WTC11 (cell line): ENCODE measurements at regions not wholly inside any gene's neighbourhood (a gene's known extent, or its start where the extent isn't known, plus 50 kb on each side); places are given as distances from the start of the nearest gene placed in this dataset.

Source experiments
- ATAC-seq: fragments of 200-7000 bp; cut with Tn5 transposase; 2 replicates; pipeline ENCODE4 v1.10.0; 2021; ENCODE audit warnings: mild to moderate bottlenecking, moderate library complexity
- CTCF ChIA-PET: fragments of 300-600 bp; sonication (Branson Sonifier 250); formaldehyde crosslinking; loops from one replicate; lab custom pipeline; 2021; ENCODE audit warnings: antibody characterized with exemption; lab: Charles Lee
- POLR2A ChIA-PET: fragments of 350-600 bp; sonication (Branson Sonifier 250); formaldehyde crosslinking; loops from one replicate; lab custom pipeline; 2021; ENCODE audit warnings: antibody characterized with exemption; lab: Charles Lee
- DNase-seq: peaks from one replicate; pipeline ENCODE4 v3.0.0; 2021; ENCODE audit warnings: low spot score
- H3K27ac Mint-ChIP-seq: 2 replicates; pipeline ENCODE4 v1.8.0; 2021; ENCODE audit warnings: mixed read lengths
- H3K27me3 Mint-ChIP-seq: 2 replicates; pipeline ENCODE4 v1.8.0; 2021; ENCODE audit warnings: low read depth, mild to moderate bottlenecking, moderate library complexity, mixed read lengths
- H3K36me3 Mint-ChIP-seq: 2 replicates; pipeline ENCODE4 v1.8.0; 2021; ENCODE audit warnings: mixed read lengths
- H3K4me1 Mint-ChIP-seq: 2 replicates; pipeline ENCODE4 v1.8.0; 2022; ENCODE audit warnings: mixed read lengths
- H3K4me3 Mint-ChIP-seq: 2 replicates; pipeline ENCODE4 v1.8.0; 2021; ENCODE audit warnings: mild to moderate bottlenecking, moderate library complexity, mixed read lengths
- H3K9me3 Mint-ChIP-seq: 2 replicates; pipeline ENCODE4 v1.8.0; 2021; ENCODE audit warnings: mixed read lengths
- ARID4B ChIP-seq: sonication (generic); formaldehyde crosslinking; IDR thresholded peaks from 2 replicates; pipeline ENCODE4 v1.8.0; 2023; ENCODE audit warnings: missing genetic modification reagents, mild to moderate bottlenecking, borderline replicate concordance
- E2F5 ChIP-seq: sonication (generic); formaldehyde crosslinking; IDR thresholded peaks from 2 replicates; pipeline ENCODE4 v1.8.1; 2022; ENCODE audit warnings: mild to moderate bottlenecking, moderate library complexity, missing genetic modification reagents
- ELF4 ChIP-seq: sonication (generic); formaldehyde crosslinking; IDR thresholded peaks from 2 replicates; pipeline ENCODE4 v1.8.1; 2022; ENCODE audit warnings: low read depth, mild to moderate bottlenecking, moderate library complexity, missing genetic modification reagents
- GRHL2 ChIP-seq: fragments of 250-450 bp; sonication (Bioruptor Pico); IDR thresholded peaks from 2 replicates; pipeline ENCODE4 v1.8.0; 2022; ENCODE audit warnings: mild to moderate bottlenecking, moderate library complexity; ENCODE audit not compliant: insufficient replicate concordance, severe bottlenecking
- GTF2I ChIP-seq: fragments of 250-450 bp; sonication (Bioruptor Pico); conservative IDR thresholded peaks from 2 replicates; pipeline ENCODE4 v1.4.0; 2021; ENCODE audit warnings: mild to moderate bottlenecking
- HMGA2 ChIP-seq: fragments of 250-450 bp; sonication (Bioruptor Pico); IDR thresholded peaks from 2 replicates; pipeline ENCODE4 v1.4.0; 2021; ENCODE audit warnings: mild to moderate bottlenecking, moderate library complexity
- NFYB ChIP-seq: sonication (generic); formaldehyde crosslinking; conservative IDR thresholded peaks from 2 replicates; pipeline ENCODE4 v1.8.0; 2022; ENCODE audit warnings: low read depth, missing genetic modification reagents
- NR2C2 ChIP-seq: sonication (generic); formaldehyde crosslinking; IDR thresholded peaks from 2 replicates; pipeline ENCODE4 v1.8.0; 2022; ENCODE audit warnings: mild to moderate bottlenecking, missing genetic modification reagents
- NR3C1 ChIP-seq: sonication (generic); formaldehyde crosslinking; conservative IDR thresholded peaks from 2 replicates; pipeline ENCODE4 v1.8.1; 2023; ENCODE audit warnings: low read depth, mild to moderate bottlenecking, missing genetic modification reagents
- ZNF396 ChIP-seq: fragments of 250-450 bp; sonication (Bioruptor Pico); IDR thresholded peaks from 2 replicates; pipeline ENCODE4 v1.8.0; 2021; ENCODE audit warnings: mild to moderate bottlenecking, moderate library complexity, borderline replicate concordance
- ZNF425 ChIP-seq: fragments of 250-450 bp; sonication (Bioruptor Pico); conservative IDR thresholded peaks from 2 replicates; pipeline ENCODE4 v1.9.0; 2021; ENCODE audit warnings: mild to moderate bottlenecking
- ZSCAN18 ChIP-seq: fragments of 250-450 bp; sonication (Bioruptor Pico); IDR thresholded peaks from 2 replicates; pipeline ENCODE4 v2.1.2; 2022; ENCODE audit warnings: mild to moderate bottlenecking, moderate library complexity
- TF ChIP-seq, protein P1 (sequence below): sonication (generic); formaldehyde crosslinking; IDR thresholded peaks from 2 replicates; pipeline ENCODE4 v1.8.1; 2023; ENCODE audit warnings: mild to moderate bottlenecking, missing genetic modification reagents, borderline replicate concordance
- TF ChIP-seq, protein P2 (sequence below): fragments of 200-600 bp; IDR thresholded peaks from 2 replicates; pipeline ENCODE4 v1.8.0; 2022; ENCODE audit warnings: antibody characterized with exemption
- TF ChIP-seq, protein P3 (sequence below): sonication (generic); formaldehyde crosslinking; conservative IDR thresholded peaks from 2 replicates; pipeline ENCODE4 v1.8.1; 2022; ENCODE audit warnings: mild to moderate bottlenecking, missing genetic modification reagents

DNA sequence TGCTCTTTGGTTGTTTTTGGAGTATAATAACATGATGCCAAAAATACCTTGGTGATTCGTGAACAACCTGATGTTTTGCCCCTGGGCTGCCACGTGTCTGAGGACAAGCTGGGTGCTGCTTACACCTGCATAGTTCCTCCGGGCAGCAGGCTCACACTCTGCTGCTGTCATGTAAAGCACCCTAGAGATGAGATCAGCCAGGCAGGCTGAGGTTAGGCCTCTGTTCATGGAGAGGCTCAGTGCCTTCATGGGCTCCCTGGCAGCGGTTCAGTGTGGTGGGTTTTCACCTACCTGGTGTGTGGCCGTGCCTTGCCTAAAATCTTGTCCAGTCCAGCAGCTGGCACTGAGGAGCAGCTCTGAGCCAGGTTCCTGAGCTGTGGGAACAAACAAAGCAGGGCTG is 60.1 kb upstream of the TAGAP start (continued):
- TF ChIP-seq, protein P1, sequence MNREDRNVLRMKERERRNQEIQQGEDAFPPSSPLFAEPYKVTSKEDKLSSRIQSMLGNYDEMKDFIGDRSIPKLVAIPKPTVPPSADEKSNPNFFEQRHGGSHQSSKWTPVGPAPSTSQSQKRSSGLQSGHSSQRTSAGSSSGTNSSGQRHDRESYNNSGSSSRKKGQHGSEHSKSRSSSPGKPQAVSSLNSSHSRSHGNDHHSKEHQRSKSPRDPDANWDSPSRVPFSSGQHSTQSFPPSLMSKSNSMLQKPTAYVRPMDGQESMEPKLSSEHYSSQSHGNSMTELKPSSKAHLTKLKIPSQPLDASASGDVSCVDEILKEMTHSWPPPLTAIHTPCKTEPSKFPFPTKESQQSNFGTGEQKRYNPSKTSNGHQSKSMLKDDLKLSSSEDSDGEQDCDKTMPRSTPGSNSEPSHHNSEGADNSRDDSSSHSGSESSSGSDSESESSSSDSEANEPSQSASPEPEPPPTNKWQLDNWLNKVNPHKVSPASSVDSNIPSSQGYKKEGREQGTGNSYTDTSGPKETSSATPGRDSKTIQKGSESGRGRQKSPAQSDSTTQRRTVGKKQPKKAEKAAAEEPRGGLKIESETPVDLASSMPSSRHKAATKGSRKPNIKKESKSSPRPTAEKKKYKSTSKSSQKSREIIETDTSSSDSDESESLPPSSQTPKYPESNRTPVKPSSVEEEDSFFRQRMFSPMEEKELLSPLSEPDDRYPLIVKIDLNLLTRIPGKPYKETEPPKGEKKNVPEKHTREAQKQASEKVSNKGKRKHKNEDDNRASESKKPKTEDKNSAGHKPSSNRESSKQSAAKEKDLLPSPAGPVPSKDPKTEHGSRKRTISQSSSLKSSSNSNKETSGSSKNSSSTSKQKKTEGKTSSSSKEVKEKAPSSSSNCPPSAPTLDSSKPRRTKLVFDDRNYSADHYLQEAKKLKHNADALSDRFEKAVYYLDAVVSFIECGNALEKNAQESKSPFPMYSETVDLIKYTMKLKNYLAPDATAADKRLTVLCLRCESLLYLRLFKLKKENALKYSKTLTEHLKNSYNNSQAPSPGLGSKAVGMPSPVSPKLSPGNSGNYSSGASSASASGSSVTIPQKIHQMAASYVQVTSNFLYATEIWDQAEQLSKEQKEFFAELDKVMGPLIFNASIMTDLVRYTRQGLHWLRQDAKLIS (CRISPR knock-in tag), result no peak
- TF ChIP-seq GTF2I (no peak), ZNF425 (CRISPR knock-in tag) (no peak)

DNA sequence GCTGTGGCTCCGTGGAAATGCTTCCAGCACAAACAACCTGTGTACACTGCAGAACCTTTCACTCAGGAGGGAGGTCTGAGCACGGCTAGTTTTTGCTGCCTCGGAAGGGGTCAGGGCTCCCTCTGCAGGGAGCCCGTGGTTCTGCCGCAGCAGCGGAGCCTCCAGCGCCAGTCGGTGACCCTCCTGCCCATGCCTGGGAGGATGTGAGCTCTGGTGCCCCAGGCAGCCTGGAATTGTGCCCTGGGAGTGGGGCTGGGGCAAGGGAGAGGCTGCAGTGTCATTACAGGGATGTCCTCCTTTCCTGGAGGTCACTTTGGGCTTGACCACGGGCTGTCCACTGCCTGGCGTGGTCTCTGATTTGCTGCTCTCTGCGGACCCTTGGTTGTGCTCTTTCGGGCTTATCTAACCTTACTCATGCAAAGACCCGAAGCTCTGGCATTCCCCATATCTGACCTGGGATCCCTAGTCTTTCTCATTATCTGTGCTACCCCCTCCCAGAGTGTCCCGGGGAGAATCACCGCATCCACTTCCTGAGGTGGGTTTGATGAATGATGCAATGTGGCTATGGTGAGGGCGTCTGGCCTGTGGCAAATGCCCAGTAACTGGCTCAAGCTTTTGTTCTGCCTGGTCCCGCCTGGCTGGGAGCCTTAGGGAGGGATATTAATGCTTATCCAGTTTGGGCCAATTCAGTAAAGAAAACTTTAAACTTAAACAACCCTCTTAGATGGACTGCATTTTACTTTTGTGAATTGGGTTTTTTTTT is 59.6 kb upstream of the TAGAP start:
- ChIA-PET POLR2A (interaction anchor here (0.5 kb wide), 1 partner anchor 41 kb away, joined by 3 read pairs; no protein-coding TSS in a partner anchor), CTCF (interaction anchor here (0.5 to 3.6 kb wide), 53 partner anchors 8 to 550 kb away, joined by 3 to 65 read pairs (median 3); partner anchors contain the start of genes DYNLT1, RSPH3 and TAGAP)
- peak; percentile 79 for DNase-seq
- H3K4me1 Mint-ChIP-seq, result peaks cover 31% of the 10 kb centered on the region
- no peak for TF ChIP-seq NFYB (CRISPR knock-in tag)
- no peak for TF ChIP-seq GRHL2 (CRISPR knock-in tag)
- TF ChIP-seq, protein P2, sequence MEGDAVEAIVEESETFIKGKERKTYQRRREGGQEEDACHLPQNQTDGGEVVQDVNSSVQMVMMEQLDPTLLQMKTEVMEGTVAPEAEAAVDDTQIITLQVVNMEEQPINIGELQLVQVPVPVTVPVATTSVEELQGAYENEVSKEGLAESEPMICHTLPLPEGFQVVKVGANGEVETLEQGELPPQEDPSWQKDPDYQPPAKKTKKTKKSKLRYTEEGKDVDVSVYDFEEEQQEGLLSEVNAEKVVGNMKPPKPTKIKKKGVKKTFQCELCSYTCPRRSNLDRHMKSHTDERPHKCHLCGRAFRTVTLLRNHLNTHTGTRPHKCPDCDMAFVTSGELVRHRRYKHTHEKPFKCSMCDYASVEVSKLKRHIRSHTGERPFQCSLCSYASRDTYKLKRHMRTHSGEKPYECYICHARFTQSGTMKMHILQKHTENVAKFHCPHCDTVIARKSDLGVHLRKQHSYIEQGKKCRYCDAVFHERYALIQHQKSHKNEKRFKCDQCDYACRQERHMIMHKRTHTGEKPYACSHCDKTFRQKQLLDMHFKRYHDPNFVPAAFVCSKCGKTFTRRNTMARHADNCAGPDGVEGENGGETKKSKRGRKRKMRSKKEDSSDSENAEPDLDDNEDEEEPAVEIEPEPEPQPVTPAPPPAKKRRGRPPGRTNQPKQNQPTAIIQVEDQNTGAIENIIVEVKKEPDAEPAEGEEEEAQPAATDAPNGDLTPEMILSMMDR, result peak; percentile 84
- no peak for TF ChIP-seq ZNF396
- TF ChIP-seq, protein P3, sequence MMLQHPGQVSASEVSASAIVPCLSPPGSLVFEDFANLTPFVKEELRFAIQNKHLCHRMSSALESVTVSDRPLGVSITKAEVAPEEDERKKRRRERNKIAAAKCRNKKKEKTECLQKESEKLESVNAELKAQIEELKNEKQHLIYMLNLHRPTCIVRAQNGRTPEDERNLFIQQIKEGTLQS, result no peak
- TF ChIP-seq, all 79 proteins: peak for 1
- no peaks in the 10 kb centered on the region for H3K36me3 Mint-ChIP-seq
- no peak overlapping the region for H3K4me3 Mint-ChIP-seq
- peak; percentile 90 for ATAC-seq
- no peaks in the 10 kb centered on the region for H3K9me3 Mint-ChIP-seq
- no peaks in the 10 kb centered on the region for H3K27me3 Mint-ChIP-seq
- H3K27ac Mint-ChIP-seq, result no peak overlapping the region

DNA sequence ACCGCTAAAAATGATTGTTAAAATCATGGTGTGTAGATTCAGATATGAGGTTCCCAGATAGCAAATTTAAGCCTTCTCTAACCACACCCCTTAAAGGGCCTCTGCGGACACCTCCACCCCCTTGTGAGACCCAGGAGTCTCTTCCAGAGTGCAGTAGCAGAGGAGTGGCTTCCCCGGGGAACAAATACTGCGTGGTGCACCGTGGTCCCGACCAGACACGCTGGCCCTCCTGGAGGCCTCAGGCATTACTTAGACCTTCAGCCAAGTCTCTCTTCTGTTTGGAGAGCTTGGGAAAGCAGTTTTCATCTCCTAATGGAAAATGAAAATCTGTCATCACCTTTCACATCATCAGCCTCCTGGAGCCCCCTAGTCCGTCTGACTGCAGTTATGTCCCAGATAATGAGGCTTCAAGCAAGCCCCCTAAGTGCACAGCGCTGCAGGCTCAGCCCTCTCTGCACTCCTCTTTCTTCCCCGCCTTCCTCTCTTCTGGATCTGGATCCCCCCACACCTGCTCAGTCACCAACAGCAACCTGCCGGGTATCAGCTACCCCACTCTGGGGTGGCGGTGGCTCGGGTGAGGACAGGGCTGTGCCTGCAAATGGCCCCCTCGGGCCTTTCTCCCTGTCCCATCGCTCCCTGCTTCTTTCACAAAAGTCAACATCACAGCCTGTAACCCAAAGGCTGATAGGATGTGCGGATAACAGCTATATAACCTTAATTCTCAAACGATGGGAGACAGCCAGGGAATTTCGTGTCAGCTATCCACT is 58.8 kb upstream of the TAGAP start:
- Mint-ChIP-seq H3K27ac (no peak overlapping the region), H3K4me1 (peaks cover 31% of the 10 kb centered on the region), H3K9me3 (no peaks in the 10 kb centered on the region), H3K4me3 (no peak overlapping the region), H3K36me3 (no peaks in the 10 kb centered on the region), H3K27me3 (no peaks in the 10 kb centered on the region)
- CTCF ChIA-PET, result interaction anchor here (0.6 to 3.6 kb wide), 25 partner anchors 9 to 551 kb away, joined by 3 to 65 read pairs (median 5); partner anchors contain the start of gene DYNLT1
- ATAC-seq, result peak; percentile 4
- DNase-seq, result no peak
- POLR2A ChIA-PET, result no interaction called here
- TF ChIP-seq E2F5 (CRISPR knock-in tag), result no peak
- TF ChIP-seq ARID4B (CRISPR knock-in tag), result no peak
- no peak for TF ChIP-seq NR2C2 (CRISPR knock-in tag)
- TF ChIP-seq HMGA2 (CRISPR knock-in tag), result no peak
- no peak for TF ChIP-seq ELF4
- TF ChIP-seq ZSCAN18, result no peak
- TF ChIP-seq NR3C1 (CRISPR knock-in tag), result no peak
